ENCODE measurements at regions not wholly inside any gene's neighbourhood (a gene's known extent, or its start where the extent isn't known, plus 50 kb on each side); places are given as distances from the start of the nearest gene placed in this dataset.
"Not testable (repeated sequence)": the region's sequence is repeated elsewhere in the genome, so short reads cannot be mapped to it uniquely, and the experiment has no call there.

DNA sequence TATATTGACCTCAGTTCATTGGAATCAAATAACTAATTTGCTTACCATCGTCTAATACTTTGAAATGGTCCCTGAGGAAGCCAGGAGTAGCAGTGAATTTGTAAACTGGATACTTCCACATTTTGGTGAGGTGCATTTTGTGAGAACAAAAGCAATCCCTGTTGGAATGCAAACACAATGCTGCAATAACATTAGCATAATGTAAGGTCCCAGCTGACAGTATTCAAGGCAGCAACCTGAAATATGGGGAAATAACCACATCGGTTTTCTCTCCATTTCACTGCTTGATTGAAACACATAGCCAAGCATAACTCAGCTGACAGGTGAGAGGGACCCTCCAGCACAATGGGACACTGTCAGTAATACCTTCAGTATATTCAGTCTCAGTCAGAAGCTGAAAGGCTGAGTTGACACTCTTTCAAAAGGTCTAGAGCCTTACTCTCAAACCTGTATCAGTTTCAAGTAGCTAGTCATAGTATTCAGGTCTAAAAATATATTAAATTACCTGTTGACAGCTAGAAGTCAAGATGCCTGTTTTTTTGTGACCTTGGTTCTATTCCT is 1311.9 kb upstream of the NRXN1 start:
- DNase-seq = no peak

- DNase-seq = no peak
Measured at GRCh38 chr2:52343010-52343409, 1311.1 kb upstream of the NRXN1 start.

DNA sequence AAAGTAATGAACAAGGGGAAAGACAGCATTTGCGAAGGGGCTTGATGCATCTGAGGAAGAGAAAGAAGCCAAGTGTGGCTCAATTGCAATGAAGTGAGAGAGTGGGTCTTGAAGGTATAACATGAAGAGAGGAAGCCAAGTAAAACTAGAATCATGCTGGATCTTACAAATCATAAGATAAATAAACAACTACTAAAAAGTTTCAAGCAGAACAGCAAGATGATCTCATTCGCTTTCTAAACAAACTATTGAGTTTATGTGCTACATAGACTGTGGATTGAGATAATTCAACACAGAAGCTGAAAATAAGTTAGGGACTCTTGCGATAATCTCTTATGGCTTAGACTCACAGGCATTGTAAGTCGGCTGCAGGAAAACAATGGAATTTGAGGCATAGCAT is 1310.5 kb upstream of the NRXN1 start:
- no peak for DNase-seq

DNA sequence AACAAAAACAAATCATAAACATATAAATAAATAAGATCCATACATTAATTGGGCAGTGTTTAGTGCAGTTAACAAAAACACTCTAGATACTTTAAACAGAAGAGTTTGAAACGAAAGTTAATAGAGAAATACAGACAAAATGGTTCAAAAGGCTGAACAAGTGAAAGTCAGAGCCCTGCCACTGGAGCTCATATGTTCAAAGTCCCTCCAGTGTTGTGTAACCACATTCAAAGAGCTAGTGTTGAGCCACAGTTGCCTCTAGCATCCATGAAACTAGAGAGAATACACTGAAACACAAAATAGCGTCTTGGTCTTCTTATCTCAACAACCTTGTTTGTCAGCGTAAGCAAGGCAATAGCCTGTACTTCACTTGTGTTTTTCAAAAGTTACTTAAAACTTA is 1309.8 kb upstream of the NRXN1 start:
- DNase-seq = no peak

DNA sequence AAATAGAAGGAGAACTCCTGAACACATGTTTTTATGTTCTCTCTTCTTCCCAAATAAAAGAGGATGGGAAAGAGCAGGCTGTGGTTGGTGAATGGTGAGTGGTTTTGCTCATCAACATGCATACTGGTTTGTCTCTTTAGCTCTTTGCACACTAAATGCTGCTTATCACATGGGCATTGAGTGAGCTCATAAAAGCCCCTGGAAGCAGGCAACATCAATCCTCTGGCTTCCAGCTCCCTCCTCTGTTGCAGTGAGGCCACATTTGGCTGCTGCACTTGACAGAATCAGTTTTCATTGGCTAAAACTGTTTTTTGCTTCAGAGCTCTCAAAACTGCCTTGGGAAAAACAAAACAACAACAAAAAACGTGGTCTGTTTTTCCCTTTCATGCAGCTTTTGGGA is 1308.2 kb upstream of the NRXN1 start:
- DNase-seq = peak in 1 of 2 experiments; percentile 6

GRCh38 chr2:52337786-52338185 is 1305.9 kb upstream of the NRXN1 start:
- DNase-seq = not testable (repeated sequence)

GRCh38 chr2:52336951-52337350 is 1305.0 kb upstream of the NRXN1 start:
- no peak for DNase-seq

GRCh38 chr2:52335727-52336126 is 1303.8 kb upstream of the NRXN1 start:
- no peak for DNase-seq

- no peak for DNase-seq
Measured at GRCh38 chr2:52334185-52334584, 1302.3 kb upstream of the NRXN1 start.

- no peak for DNase-seq
Measured at GRCh38 chr2:52327641-52328040, 1295.7 kb upstream of the NRXN1 start.

DNA sequence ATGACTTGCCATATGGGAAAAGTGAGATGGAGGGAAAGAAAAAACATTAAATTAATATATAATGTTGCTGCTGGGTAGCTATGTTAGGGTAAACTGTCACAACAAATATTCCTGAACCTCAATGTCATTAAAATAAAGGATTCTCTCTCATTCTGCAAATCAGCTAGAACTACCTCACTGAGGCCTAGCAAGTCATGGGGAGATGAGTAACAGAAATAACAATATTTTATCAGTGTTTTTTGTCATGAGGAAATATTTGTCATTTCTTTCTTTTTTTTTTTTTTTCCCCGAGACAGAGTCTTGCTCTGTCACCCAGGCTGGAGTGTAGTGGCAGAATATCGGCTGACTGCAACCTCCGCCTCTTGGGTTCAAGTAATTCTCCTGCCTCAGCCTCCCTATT is 1282.3 kb upstream of the NRXN1 start:
- DNase-seq = no peak

DNA sequence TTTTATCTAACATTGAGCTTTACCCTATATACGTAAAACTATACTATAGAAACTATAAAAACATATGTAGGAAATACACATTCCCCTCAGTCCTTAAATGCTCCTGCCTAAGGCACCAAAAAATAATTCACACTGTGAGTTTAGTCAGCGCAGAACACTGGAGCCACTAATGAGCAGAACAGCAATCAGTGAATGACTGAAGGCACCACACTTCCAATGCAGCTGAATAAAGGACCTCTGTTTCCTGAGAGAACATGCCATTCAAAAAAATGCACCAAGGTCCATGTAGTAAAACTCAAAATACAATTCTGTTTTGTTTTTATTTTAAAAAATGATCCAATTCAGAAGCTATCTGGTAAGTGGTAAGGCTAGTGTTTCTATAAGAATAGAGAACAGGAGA is 1280.6 kb upstream of the NRXN1 start:
- DNase-seq = no peak

GRCh38 chr2:52311862-52312261 is 1279.9 kb upstream of the NRXN1 start:
- DNase-seq = no peak

DNA sequence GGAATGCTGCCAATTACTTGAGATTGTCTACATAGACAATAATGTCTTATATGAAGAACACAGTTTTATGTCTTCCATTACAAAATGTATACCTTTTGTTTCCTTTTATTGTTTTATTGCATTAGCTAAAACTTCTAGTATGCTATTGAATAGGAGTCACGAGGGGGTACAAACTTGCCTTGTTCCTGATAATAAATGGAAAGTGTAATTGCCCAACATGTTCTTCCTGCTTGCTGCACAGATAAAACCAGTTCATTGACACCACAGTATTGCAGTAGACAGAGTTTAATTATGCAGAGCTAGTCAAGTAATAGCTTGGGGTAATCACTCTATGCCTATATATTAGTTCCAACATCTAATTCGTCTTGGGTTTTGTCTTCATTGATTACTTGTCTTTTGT is 1276.2 kb upstream of the NRXN1 start:
- DNase-seq = no peak

- DNase-seq = no peak
Measured at GRCh38 chr2:52294628-52295027, 1262.7 kb upstream of the NRXN1 start.

DNA sequence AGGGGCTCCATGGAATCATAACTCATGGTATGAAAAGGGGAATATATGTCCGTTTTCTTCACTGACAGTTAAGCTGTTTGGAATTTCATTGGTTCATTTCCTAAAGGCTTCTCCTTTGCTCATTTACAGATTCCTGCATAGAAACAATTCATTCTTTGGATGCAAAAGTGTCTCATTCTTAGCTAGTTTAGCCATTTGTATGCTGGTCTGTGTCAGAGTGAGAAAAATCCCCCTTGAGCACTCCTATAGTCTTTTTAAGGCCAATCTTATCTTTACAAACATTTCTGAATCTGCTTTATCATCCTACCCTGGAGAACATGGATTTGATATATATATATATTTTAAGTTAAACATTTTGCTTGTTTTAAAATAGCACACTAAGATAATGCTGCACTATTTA is 1260.9 kb upstream of the NRXN1 start:
- no peak for DNase-seq

- DNase-seq = no peak
Measured at GRCh38 chr2:52289741-52290140, 1257.8 kb upstream of the NRXN1 start.

- DNase-seq = no peak
Measured at GRCh38 chr2:52288596-52288995, 1256.7 kb upstream of the NRXN1 start.

- no peak for DNase-seq
Measured at GRCh38 chr2:52269696-52270485, 1238.0 kb upstream of the NRXN1 start.

DNA sequence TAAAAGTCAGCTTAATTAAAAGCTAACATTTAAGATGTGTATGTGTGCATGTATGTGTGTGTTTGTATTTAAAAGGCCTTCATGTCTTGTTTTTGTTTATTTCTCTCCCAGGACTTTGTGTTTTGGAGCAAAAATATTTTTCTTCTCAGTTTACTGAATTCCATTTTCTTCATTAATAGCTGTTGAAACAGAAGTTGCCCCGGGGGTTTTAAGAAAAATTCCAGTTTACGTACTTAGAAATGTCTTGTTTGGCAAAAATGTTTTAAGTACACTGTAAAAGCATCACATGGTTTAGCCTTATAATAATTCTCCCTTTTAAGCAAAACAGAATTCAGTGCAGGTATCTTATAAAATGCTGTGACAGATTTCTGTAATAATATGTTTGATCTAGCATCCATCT is 1233.0 kb upstream of the NRXN1 start:
- DNase-seq = no peak

DNA sequence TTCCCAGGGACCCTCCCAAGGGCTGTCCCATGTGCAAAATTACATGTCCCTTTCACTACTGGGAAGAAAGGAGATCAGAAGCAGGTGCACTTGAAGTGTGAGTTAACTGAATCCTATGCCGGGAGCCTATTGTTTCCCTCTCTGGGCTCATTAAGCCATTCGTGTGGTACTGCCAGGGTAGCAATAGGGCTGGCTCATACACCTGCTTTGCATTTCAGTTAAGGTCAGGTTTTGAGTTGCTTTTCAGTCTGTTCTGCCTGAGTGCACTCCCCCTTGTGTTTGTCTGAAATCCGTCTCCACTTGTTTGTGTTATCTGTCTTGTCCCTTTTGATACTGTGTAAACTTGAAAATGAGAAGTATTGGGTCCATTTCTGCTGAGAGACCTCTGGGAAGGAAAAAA is 1232.6 kb upstream of the NRXN1 start:
- no peak for DNase-seq

GRCh38 chr2:52260904-52261303 is 1229.0 kb upstream of the NRXN1 start:
- DNase-seq = no peak

- DNase-seq = not testable (repeated sequence)
Measured at GRCh38 chr2:52258967-52259366, 1227.0 kb upstream of the NRXN1 start.

- no peak for DNase-seq
Measured at GRCh38 chr2:52258038-52258437, 1226.1 kb upstream of the NRXN1 start.

DNA sequence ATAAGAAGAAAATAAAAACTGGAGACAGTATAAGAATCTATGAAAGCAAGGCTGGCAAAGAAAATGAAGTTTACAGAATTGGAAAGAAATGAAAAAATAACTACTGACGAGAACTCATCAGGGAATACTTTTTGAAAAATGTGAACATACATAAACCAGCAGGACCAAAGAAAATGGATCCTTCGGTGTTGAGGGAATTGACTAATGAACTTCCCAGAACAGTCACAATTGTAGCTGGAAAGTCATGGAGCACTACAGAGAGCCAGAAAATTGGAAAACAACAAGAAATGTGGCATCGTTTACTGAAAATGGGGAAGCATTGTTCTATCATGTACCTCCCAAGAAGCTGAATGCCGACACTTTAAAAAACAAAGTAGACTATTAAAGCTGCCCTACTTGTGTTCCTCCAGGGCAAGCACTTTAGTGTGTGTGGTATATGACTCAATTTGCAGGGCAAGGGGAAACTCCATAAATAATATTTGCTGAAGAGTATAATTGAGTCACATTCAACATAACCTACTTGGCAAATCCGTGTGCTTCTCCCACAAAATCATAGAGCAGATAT is 1221.6 kb upstream of the NRXN1 start:
- no peak for DNase-seq

Measured in NCI-H524 (cell line).